GM12892 (cell line): ENCODE measurements at regions not wholly inside any gene's neighbourhood (a gene's known extent, or its start where the extent isn't known, plus 50 kb on each side); places are given as distances from the start of the nearest gene placed in this dataset.

Experiments used
- POLR2A ChIP-seq: IDR thresholded peaks from 2 replicates; pipeline ENCODE4 v1.6.1; 2011; ENCODE audit warnings: low read depth, low read length, control low read depth
- POLR2AphosphoS5 ChIP-seq: IDR thresholded peaks from 2 replicates; pipeline ENCODE4 v1.6.1; 2011; ENCODE audit warnings: low read depth, low read length, control low read depth
- TAF1 ChIP-seq: IDR thresholded peaks from 2 replicates; pipeline ENCODE4 v1.6.1; 2011; ENCODE audit warnings: low read depth, mild to moderate bottlenecking, control low read depth, low read length, borderline replicate concordance

DNA sequence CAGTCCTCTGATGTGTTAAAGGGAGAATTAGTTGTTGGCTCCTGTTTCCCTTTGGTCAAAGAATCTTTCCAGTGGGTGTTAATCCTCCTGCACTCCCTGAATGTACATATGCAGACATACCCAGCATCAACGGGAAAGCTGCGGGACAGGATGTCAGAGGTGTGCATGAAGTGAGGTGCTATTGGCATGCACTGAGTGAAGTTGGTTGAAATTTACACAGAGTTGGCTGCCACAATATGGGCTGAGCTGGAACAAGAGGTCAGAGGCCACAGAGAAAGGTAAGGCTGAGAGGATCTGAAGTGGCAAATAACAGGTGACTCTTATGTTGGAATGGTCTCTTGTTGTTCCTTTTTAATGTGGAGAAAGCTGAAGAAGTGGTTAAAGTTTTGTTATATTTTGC, 82.7 kb upstream of the AKIRIN2 start:
- no peak for TF ChIP-seq POLR2AphosphoS5
- no peak for TF ChIP-seq POLR2A
- TF ChIP-seq TAF1, result no peak
